ENCODE measurements at regions not wholly inside any gene's neighbourhood (a gene's known extent, or its start where the extent isn't known, plus 50 kb on each side); places are given as distances from the start of the nearest gene placed in this dataset.

- Histone ChIP-seq H4K20me1 (ENCODE audit: insufficient read depth) (no peaks in the 10 kb centered on the region), H2AFZ (no peak overlapping the region), H3K79me2 (ENCODE audit: low read depth) (no peaks in the 10 kb centered on the region), H3K4me1 (replicated peaks; ENCODE audit: insufficient read depth) (no peaks in the 10 kb centered on the region), H3K4me2 (no peak overlapping the region), H3K4me3 (no peak overlapping the region), H3F3A (ENCODE audit: insufficient read depth, low read depth) (no peaks in the 10 kb centered on the region), H3K9me2 (ENCODE audit: insufficient read depth) (no peaks in the 10 kb centered on the region), H3K27me3 (ENCODE audit: insufficient read depth, low read depth) (peaks cover 22% of the 10 kb centered on the region), H3K27ac (no peak overlapping the region), H3K9me3 (ENCODE audit: insufficient read depth, low read depth) (no peaks in the 10 kb centered on the region), H3K36me3 (ENCODE audit: low read depth) (no peaks in the 10 kb centered on the region)
- ChIA-PET POLR2A (ENCODE audit: unreplicated experiment) (no interaction called here), CTCF (interaction anchor here (0.6 kb wide), 1 partner anchor 63 kb away, joined by 3 read pairs; no protein-coding TSS in a partner anchor)
- intact Hi-C loops (cut with micrococcal nuclease; ENCODE audit: unreplicated experiment): no loop called here
- TF ChIP-seq, protein P1, sequence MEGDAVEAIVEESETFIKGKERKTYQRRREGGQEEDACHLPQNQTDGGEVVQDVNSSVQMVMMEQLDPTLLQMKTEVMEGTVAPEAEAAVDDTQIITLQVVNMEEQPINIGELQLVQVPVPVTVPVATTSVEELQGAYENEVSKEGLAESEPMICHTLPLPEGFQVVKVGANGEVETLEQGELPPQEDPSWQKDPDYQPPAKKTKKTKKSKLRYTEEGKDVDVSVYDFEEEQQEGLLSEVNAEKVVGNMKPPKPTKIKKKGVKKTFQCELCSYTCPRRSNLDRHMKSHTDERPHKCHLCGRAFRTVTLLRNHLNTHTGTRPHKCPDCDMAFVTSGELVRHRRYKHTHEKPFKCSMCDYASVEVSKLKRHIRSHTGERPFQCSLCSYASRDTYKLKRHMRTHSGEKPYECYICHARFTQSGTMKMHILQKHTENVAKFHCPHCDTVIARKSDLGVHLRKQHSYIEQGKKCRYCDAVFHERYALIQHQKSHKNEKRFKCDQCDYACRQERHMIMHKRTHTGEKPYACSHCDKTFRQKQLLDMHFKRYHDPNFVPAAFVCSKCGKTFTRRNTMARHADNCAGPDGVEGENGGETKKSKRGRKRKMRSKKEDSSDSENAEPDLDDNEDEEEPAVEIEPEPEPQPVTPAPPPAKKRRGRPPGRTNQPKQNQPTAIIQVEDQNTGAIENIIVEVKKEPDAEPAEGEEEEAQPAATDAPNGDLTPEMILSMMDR (conservative IDR thresholded peaks at IDR 0.05): no peak
- TF ChIP-seq EZH2 (IDR thresholded peaks at IDR 0.05; ENCODE audit: low read depth): no peak
- no TSS peak for BruUV-seq (replicated peaks)
- no peak for DNase-seq
Observed at GRCh38 chr10:43866712-43867111, 218.0 kb upstream of the ZNF32 start.

GRCh38 chr10:43865265-43866135 lies 216.8 kb upstream of the ZNF32 start:
- BruUV-seq (replicated peaks): no TSS peak
- Histone ChIP-seq H3K4me2 (no peak overlapping the region), H4K20me1 (ENCODE audit: insufficient read depth) (no peaks in the 10 kb centered on the region), H3F3A (ENCODE audit: insufficient read depth, low read depth) (no peaks in the 10 kb centered on the region), H3K79me2 (ENCODE audit: low read depth) (no peaks in the 10 kb centered on the region), H3K4me1 (replicated peaks; ENCODE audit: insufficient read depth) (no peaks in the 10 kb centered on the region), H3K27me3 (ENCODE audit: insufficient read depth, low read depth) (peaks cover 14% of the 10 kb centered on the region), H3K36me3 (ENCODE audit: low read depth) (no peaks in the 10 kb centered on the region), H3K9me3 (ENCODE audit: insufficient read depth, low read depth) (no peaks in the 10 kb centered on the region), H2AFZ (no peak overlapping the region), H3K9me2 (ENCODE audit: insufficient read depth) (no peaks in the 10 kb centered on the region), H3K4me3 (no peak overlapping the region), H3K27ac (no peak overlapping the region)
- ChIA-PET POLR2A (ENCODE audit: unreplicated experiment) (no interaction called here), CTCF (no interaction called here)
- TF ChIP-seq, protein P1 (conservative IDR thresholded peaks at IDR 0.05): no peak
- TF ChIP-seq EZH2 (IDR thresholded peaks at IDR 0.05; ENCODE audit: low read depth): no peak
- intact Hi-C loops (cut with micrococcal nuclease; ENCODE audit: unreplicated experiment): loop anchor here (2.0 kb wide), 1 partner anchor 21 kb away; no protein-coding TSS in a partner anchor
- no peak for DNase-seq

- Histone ChIP-seq H3K27ac (no peak overlapping the region), H3K4me2 (no peak overlapping the region), H3K27me3 (ENCODE audit: insufficient read depth, low read depth) (peaks cover 14% of the 10 kb centered on the region; the same call in 1 of the 2 replicates), H3K9me3 (ENCODE audit: insufficient read depth, low read depth) (no peaks in the 10 kb centered on the region), H3F3A (ENCODE audit: insufficient read depth, low read depth) (no peaks in the 10 kb centered on the region), H2AFZ (no peak overlapping the region), H3K9me2 (ENCODE audit: insufficient read depth) (no peaks in the 10 kb centered on the region), H4K20me1 (ENCODE audit: insufficient read depth) (no peaks in the 10 kb centered on the region), H3K4me1 (replicated peaks; ENCODE audit: insufficient read depth) (no peaks in the 10 kb centered on the region), H3K79me2 (ENCODE audit: low read depth) (no peaks in the 10 kb centered on the region), H3K4me3 (no peak overlapping the region), H3K36me3 (ENCODE audit: low read depth) (no peaks in the 10 kb centered on the region)
- POLR2A ChIA-PET (ENCODE audit: unreplicated experiment): no interaction called here
- DNase-seq: no peak
- CTCF ChIA-PET: no interaction called here
- TF ChIP-seq, protein P1 (conservative IDR thresholded peaks at IDR 0.05): no peak
- no peak for TF ChIP-seq EZH2 (IDR thresholded peaks at IDR 0.05; ENCODE audit: low read depth)
- intact Hi-C loops (cut with micrococcal nuclease; ENCODE audit: unreplicated experiment): loop anchor here (2.0 to 5.0 kb wide), 2 partner anchors 20 to 1113 kb away; partner anchors contain the start of gene DEPP1
- BruUV-seq (replicated peaks): no TSS peak
Observed at GRCh38 chr10:43864656-43865055, 216.0 kb upstream of the ZNF32 start.

Measured in PC-9 (cell line).